ENCODE measurements at regions not wholly inside any gene's neighbourhood (a gene's known extent, or its start where the extent isn't known, plus 50 kb on each side); places are given as distances from the start of the nearest gene placed in this dataset.
"Not testable (repeated sequence)": the region's sequence is repeated elsewhere in the genome, so short reads cannot be mapped to it uniquely, and the experiment has no call there.

GRCh38 chr5:100479079-100479688 lies 56.0 kb upstream of the FAM174A start:
- DNase-seq (ENCODE audit: low read depth), result peak; percentile 46

GRCh38 chr5:100472091-100472490 lies 63.1 kb upstream of the FAM174A start:
- DNase-seq (ENCODE audit: low read depth), result no peak

GRCh38 chr5:100469767-100470166 lies 65.4 kb upstream of the FAM174A start:
- no peak for DNase-seq (ENCODE audit: low read depth)

GRCh38 chr5:100464418-100464817 lies 70.8 kb upstream of the FAM174A start:
- DNase-seq (ENCODE audit: low read depth), result peak; percentile 88

GRCh38 chr5:100456615-100457014 lies 78.6 kb upstream of the FAM174A start:
- no peak for DNase-seq (ENCODE audit: low read depth)

GRCh38 chr5:100452126-100452525 lies 83.0 kb upstream of the FAM174A start:
- no peak for DNase-seq (ENCODE audit: low read depth)

GRCh38 chr5:100448111-100448528 lies 87.1 kb upstream of the FAM174A start:
- DNase-seq (ENCODE audit: low read depth), result no peak

- no peak for DNase-seq (ENCODE audit: low read depth)
Measured at GRCh38 chr5:100446879-100447430, 88.2 kb upstream of the FAM174A start.

- peak; percentile 66 for DNase-seq (ENCODE audit: low read depth)
Measured at GRCh38 chr5:100444961-100445360, 90.2 kb upstream of the FAM174A start.

GRCh38 chr5:100434815-100435214 lies 100.4 kb upstream of the FAM174A start:
- no peak for DNase-seq (ENCODE audit: low read depth)

GRCh38 chr5:100432741-100433140 lies 102.4 kb upstream of the FAM174A start:
- no peak for DNase-seq (ENCODE audit: low read depth)

GRCh38 chr5:100430268-100431195 lies 104.6 kb upstream of the FAM174A start:
- peak; percentile 57 for DNase-seq (ENCODE audit: low read depth)

GRCh38 chr5:100424787-100425186 lies 110.4 kb upstream of the FAM174A start:
- no peak for DNase-seq (ENCODE audit: low read depth)

- DNase-seq (ENCODE audit: low read depth), result no peak
Measured at GRCh38 chr5:100424017-100424416, 111.2 kb upstream of the FAM174A start.

- no peak for DNase-seq (ENCODE audit: low read depth)
Measured at GRCh38 chr5:100423330-100423729, 111.8 kb upstream of the FAM174A start.

- DNase-seq (ENCODE audit: low read depth), result no peak
Measured at GRCh38 chr5:100421360-100421759, 113.8 kb upstream of the FAM174A start.

- DNase-seq (ENCODE audit: low read depth), result no peak
Measured at GRCh38 chr5:100418231-100418630, 116.9 kb upstream of the FAM174A start.

- peak; percentile 24 for DNase-seq (ENCODE audit: low read depth)
Measured at GRCh38 chr5:100409660-100410151, 125.5 kb upstream of the FAM174A start.

- no peak for DNase-seq (ENCODE audit: low read depth)
Measured at GRCh38 chr5:100407053-100407452, 128.1 kb upstream of the FAM174A start.

GRCh38 chr5:100406640-100407039 lies 128.5 kb upstream of the FAM174A start:
- no peak for DNase-seq (ENCODE audit: low read depth)

GRCh38 chr5:100402071-100402470 lies 133.1 kb upstream of the FAM174A start:
- no peak for DNase-seq (ENCODE audit: low read depth)

GRCh38 chr5:100401149-100401548 lies 134.0 kb upstream of the FAM174A start:
- no peak for DNase-seq (ENCODE audit: low read depth)

- not testable (repeated sequence) for DNase-seq (ENCODE audit: low read depth)
Measured at GRCh38 chr5:100398815-100399214, 136.4 kb upstream of the FAM174A start.
